ENCODE measurements at regions not wholly inside any gene's neighbourhood (a gene's known extent, or its start where the extent isn't known, plus 50 kb on each side); places are given as distances from the start of the nearest gene placed in this dataset.
"Not testable (repeated sequence)": the region's sequence is repeated elsewhere in the genome, so short reads cannot be mapped to it uniquely, and the experiment has no call there.

GRCh38 chr7:68725843-68726785, 872.2 kb upstream of the AUTS2 start:
- no peaks in the 10 kb centered on the region for H3K27me3 ChIP-seq
- no peak for DNase-seq (ENCODE audit: extremely low spot score)

GRCh38 chr7:68728720-68729119, 869.6 kb upstream of the AUTS2 start:
- H3K4me1 ChIP-seq = peaks cover 5 to 12% (median 9%) of the 10 kb centered on the region in 4 donors
- H3K4me3 ChIP-seq; H3K27me3 ChIP-seq; DNase-seq (ENCODE audit: extremely low spot score); intact Hi-C loops (cut with DNase I); H3K9me3 ChIP-seq; H3K27ac ChIP-seq (replicated peaks in 1 of 4); H3K36me3 ChIP-seq: not testable (repeated sequence)
- 96% methylated on average over 6 of the region's 6 CpGs for WGBS

More at GRCh38 chr7:68725843-68726785, 872.2 kb upstream of the AUTS2 start:
- H3K9me3 ChIP-seq = no peaks in the 10 kb centered on the region
- H3K27ac ChIP-seq (replicated peaks in 1 of 4) = no peak overlapping the region
- no peak overlapping the region for H3K4me3 ChIP-seq
- intact Hi-C loops (cut with DNase I) = no loop called here
- 95% methylated on average over 12 of the region's 12 CpGs for WGBS
- TF ChIP-seq POLR2A (IDR thresholded peaks at IDR 0.05; ENCODE audit: low read depth) = no peak
- no peak for TF ChIP-seq CTCF (IDR thresholded peaks at IDR 0.05)
- no peak for TF ChIP-seq EP300 (IDR thresholded peaks at IDR 0.05)
- no peaks in the 10 kb centered on the region for H3K4me1 ChIP-seq
- H3K36me3 ChIP-seq = no peaks in the 10 kb centered on the region

GRCh38 chr7:68729371-68729770, 868.9 kb upstream of the AUTS2 start:
- H3K27me3 ChIP-seq = no peaks in the 10 kb centered on the region
- no peak overlapping the region for H3K27ac ChIP-seq (replicated peaks in 1 of 4)
- TF ChIP-seq POLR2AphosphoS5 (IDR thresholded peaks at IDR 0.05) (no peak), EP300 (IDR thresholded peaks at IDR 0.05) (no peak), POLR2A (IDR thresholded peaks at IDR 0.05; ENCODE audit: low read depth) (no peak), CTCF (IDR thresholded peaks at IDR 0.05) (no peak)
- H3K4me3 ChIP-seq = no peak overlapping the region
- H3K9me3 ChIP-seq = no peaks in the 10 kb centered on the region
- 89% methylated on average over 7 of the region's 7 CpGs for WGBS
- H3K4me1 ChIP-seq = peaks cover 5 to 18% (median 12%) of the 10 kb centered on the region in 4 donors
- intact Hi-C loops (cut with DNase I) = no loop called here
- no peaks in the 10 kb centered on the region for H3K36me3 ChIP-seq
- DNase-seq (ENCODE audit: extremely low spot score) = no peak

GRCh38 chr7:68730194-68730593, 868.1 kb upstream of the AUTS2 start:
- no peak for TF ChIP-seq EP300 (IDR thresholded peaks at IDR 0.05)
- no peak for TF ChIP-seq POLR2A (IDR thresholded peaks at IDR 0.05; ENCODE audit: low read depth)
- no peak for TF ChIP-seq POLR2AphosphoS5 (IDR thresholded peaks at IDR 0.05)
- no peak for TF ChIP-seq CTCF (IDR thresholded peaks at IDR 0.05)
- intact Hi-C loops (cut with DNase I) = no loop called here
- Histone ChIP-seq H3K4me1 (peaks cover 5 to 21% (median 12%) of the 10 kb centered on the region in 4 donors), H3K4me3 (no peak overlapping the region), H3K27me3 (no peaks in the 10 kb centered on the region), H3K27ac (replicated peaks in 1 of 4) (no peak overlapping the region), H3K36me3 (no peaks in the 10 kb centered on the region), H3K9me3 (no peaks in the 10 kb centered on the region)
- DNase-seq (ENCODE audit: extremely low spot score) = no peak
- WGBS = 82% methylated on average over 2 of the region's 2 CpGs

- no peak for TF ChIP-seq CTCF (IDR thresholded peaks at IDR 0.05)
- no peak for TF ChIP-seq POLR2A (IDR thresholded peaks at IDR 0.05; ENCODE audit: low read depth)
- no peak for TF ChIP-seq EP300 (IDR thresholded peaks at IDR 0.05)
- TF ChIP-seq POLR2AphosphoS5 (IDR thresholded peaks at IDR 0.05) = no peak
- H3K9me3 ChIP-seq = no peaks in the 10 kb centered on the region
- no peaks in the 10 kb centered on the region for H3K27me3 ChIP-seq
- H3K4me3 ChIP-seq = no peak overlapping the region
- intact Hi-C loops (cut with DNase I) = no loop called here
- DNase-seq (ENCODE audit: extremely low spot score) = no peak
- H3K36me3 ChIP-seq = no peaks in the 10 kb centered on the region
- no peak overlapping the region for H3K27ac ChIP-seq (replicated peaks in 1 of 4)
- peaks cover 5 to 21% (median 12%) of the 10 kb centered on the region in 4 donors for H3K4me1 ChIP-seq
Observed at GRCh38 chr7:68730964-68731363, 867.3 kb upstream of the AUTS2 start.

Data from esophagus muscularis mucosa (tissue), 4 donors.